Upper lobe of left lung (tissue), 4 donors: ENCODE measurements at regions not wholly inside any gene's neighbourhood (a gene's known extent, or its start where the extent isn't known, plus 50 kb on each side); places are given as distances from the start of the nearest gene placed in this dataset.

Experiments used
- CTCF ChIP-seq, 6 experiments: fragments of 450-650 bp in 4 of 6; fragments of 200-600 bp in 2 of 6; sonication (generic) in 2 of 6; IDR thresholded peaks; one replicate each; pipeline ENCODE4 v1.5.1; 2016 to 2019; ENCODE audit warnings: antibody characterized with exemption in 6 of 6
- POLR2A ChIP-seq, 4 donors: fragments of 450-650 bp; IDR thresholded peaks; one replicate each; pipeline ENCODE4 v1.5.1; 2016 to 2017; ENCODE audit warnings: antibody characterized with exemption in 4 of 4, mild to moderate bottlenecking in 2 of 4
- POLR2AphosphoS5 ChIP-seq, 2 donors: sonication (generic); formaldehyde crosslinking; IDR thresholded peaks; one replicate each; pipeline ENCODE4 v1.5.1; 2017; ENCODE audit warnings: antibody characterized with exemption in 2 of 2

- TF ChIP-seq POLR2AphosphoS5 (IDR thresholded peaks at IDR 0.05): no peak
- TF ChIP-seq CTCF (IDR thresholded peaks at IDR 0.05): no peak
- no peak for TF ChIP-seq POLR2A (IDR thresholded peaks at IDR 0.05)
Observed at GRCh38 chr10:30116041-30116491, 56.7 kb upstream of the JCAD start.
